ENCODE measurements at regions not wholly inside any gene's neighbourhood (a gene's known extent, or its start where the extent isn't known, plus 50 kb on each side); places are given as distances from the start of the nearest gene placed in this dataset.

DNA sequence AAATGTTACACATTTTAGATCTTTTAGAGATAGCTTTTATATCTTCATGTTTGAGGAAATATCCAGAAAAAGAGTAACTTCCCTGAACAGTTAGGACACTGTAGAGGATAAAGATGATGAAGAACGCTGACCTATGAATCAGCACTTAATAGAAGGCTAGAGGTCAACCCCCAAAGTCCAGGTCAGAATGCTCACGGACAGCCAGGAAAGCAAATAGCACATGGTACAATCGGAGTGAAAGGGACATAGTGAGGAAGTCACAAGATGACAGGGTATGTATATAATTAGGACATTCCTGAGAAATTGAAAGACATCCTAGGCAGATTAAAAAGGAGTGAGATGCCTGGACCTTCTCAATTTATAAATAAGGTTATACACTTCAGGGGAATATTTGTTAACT is 55.1 kb upstream of the CNTNAP4 start:
- TF ChIP-seq POLR2A (IDR thresholded peaks at IDR 0.05) = no peak
- TF ChIP-seq, protein P1, sequence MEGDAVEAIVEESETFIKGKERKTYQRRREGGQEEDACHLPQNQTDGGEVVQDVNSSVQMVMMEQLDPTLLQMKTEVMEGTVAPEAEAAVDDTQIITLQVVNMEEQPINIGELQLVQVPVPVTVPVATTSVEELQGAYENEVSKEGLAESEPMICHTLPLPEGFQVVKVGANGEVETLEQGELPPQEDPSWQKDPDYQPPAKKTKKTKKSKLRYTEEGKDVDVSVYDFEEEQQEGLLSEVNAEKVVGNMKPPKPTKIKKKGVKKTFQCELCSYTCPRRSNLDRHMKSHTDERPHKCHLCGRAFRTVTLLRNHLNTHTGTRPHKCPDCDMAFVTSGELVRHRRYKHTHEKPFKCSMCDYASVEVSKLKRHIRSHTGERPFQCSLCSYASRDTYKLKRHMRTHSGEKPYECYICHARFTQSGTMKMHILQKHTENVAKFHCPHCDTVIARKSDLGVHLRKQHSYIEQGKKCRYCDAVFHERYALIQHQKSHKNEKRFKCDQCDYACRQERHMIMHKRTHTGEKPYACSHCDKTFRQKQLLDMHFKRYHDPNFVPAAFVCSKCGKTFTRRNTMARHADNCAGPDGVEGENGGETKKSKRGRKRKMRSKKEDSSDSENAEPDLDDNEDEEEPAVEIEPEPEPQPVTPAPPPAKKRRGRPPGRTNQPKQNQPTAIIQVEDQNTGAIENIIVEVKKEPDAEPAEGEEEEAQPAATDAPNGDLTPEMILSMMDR (IDR thresholded peaks at IDR 0.05) = no peak

All from body of pancreas (tissue), 4 donors.